Hepatocyte (in vitro differentiated cells): ENCODE measurements at regions not wholly inside any gene's neighbourhood (a gene's known extent, or its start where the extent isn't known, plus 50 kb on each side); places are given as distances from the start of the nearest gene placed in this dataset.
A peak's percentile ranks its signal among the peaks of the same experiment; 100 is the strongest.

Experiments used
- DNase-seq: peaks from one replicate; pipeline ENCODE4 v3.0.0-alpha.2; 2016; ENCODE audit warnings: low spot score
- H2AFZ ChIP-seq: fragments of 200-600 bp; sonication (generic); 2 replicates; pipeline ENCODE4 v1.6.0; 2016; ENCODE audit warnings: antibody characterized with exemption, mild to moderate bottlenecking
- H3K27ac ChIP-seq: fragments of 200-600 bp; sonication (generic); 2 replicates; pipeline ENCODE4 v1.5.1; 2016; ENCODE audit warnings: mild to moderate bottlenecking
- H3K27me3 ChIP-seq: fragments of 200-600 bp; sonication (generic); 2 replicates; pipeline ENCODE4 v1.6.1; 2016
- H3K36me3 ChIP-seq: fragments of 200-600 bp; sonication (generic); replicated peaks from 2 replicates; pipeline ENCODE4 v1.5.1; 2016; ENCODE audit warnings: low read depth; ENCODE audit not compliant: insufficient read depth
- H3K4me1 ChIP-seq: fragments of 200-600 bp; sonication (generic); 2 replicates; pipeline ENCODE4 v1.5.1; 2016; ENCODE audit warnings: mild to moderate bottlenecking, moderate library complexity; ENCODE audit not compliant: insufficient read depth
- H3K4me2 ChIP-seq: fragments of 200-600 bp; sonication (generic); 2 replicates; pipeline ENCODE4 v1.6.0; 2016
- H3K4me3 ChIP-seq: fragments of 200-600 bp; sonication (generic); 2 replicates; pipeline ENCODE4 v1.5.1; 2016; ENCODE audit warnings: mild to moderate bottlenecking
- H3K79me2 ChIP-seq: fragments of 200-600 bp; sonication (generic); 2 replicates; pipeline ENCODE4 v1.6.0; 2017; ENCODE audit warnings: mild to moderate bottlenecking
- H3K9me2 ChIP-seq: fragments of 200-600 bp; sonication (generic); replicated peaks from 2 replicates; pipeline ENCODE4 v1.6.0; 2017; ENCODE audit warnings: mild to moderate bottlenecking; ENCODE audit not compliant: insufficient read depth
- H3K9me3 ChIP-seq: fragments of 200-600 bp; sonication (generic); 2 replicates; pipeline ENCODE4 v1.5.1; 2016; ENCODE audit warnings: low read depth, mild to moderate bottlenecking
- H4K20me1 ChIP-seq: fragments of 200-600 bp; sonication (generic); 2 replicates; pipeline ENCODE4 v1.6.0; 2016; ENCODE audit warnings: mild to moderate bottlenecking; ENCODE audit not compliant: insufficient read depth, poor library complexity, severe bottlenecking
- CTCF ChIP-seq: fragments of 200-600 bp; sonication (generic); IDR thresholded peaks from 2 replicates; pipeline ENCODE4 v1.5.1; 2016; ENCODE audit warnings: antibody characterized with exemption, mild to moderate bottlenecking; ENCODE audit not compliant: poor library complexity
- EZH2 ChIP-seq: fragments of 200-600 bp; sonication (generic); IDR thresholded peaks from 2 replicates; pipeline ENCODE4 v1.6.1; 2016; ENCODE audit warnings: antibody characterized with exemption, mild to moderate bottlenecking, borderline replicate concordance
- EZH2phosphoT487 ChIP-seq: fragments of 200-600 bp; sonication (generic); IDR thresholded peaks from one replicate; pipeline ENCODE4 v1.6.1; 2018; ENCODE audit warnings: antibody characterized with exemption, mild to moderate bottlenecking, low read depth, moderate library complexity; ENCODE audit not compliant: unreplicated experiment, severe bottlenecking
- WGBS: methylation state at CpG from one replicate; pipeline ENCODE4 v1.1.6; 2016; ENCODE audit warnings: low lambda C conversion rate; ENCODE audit errors: missing lambda C conversion rate; 5-methylcytosine and 5-hydroxymethylcytosine counted together

DNA sequence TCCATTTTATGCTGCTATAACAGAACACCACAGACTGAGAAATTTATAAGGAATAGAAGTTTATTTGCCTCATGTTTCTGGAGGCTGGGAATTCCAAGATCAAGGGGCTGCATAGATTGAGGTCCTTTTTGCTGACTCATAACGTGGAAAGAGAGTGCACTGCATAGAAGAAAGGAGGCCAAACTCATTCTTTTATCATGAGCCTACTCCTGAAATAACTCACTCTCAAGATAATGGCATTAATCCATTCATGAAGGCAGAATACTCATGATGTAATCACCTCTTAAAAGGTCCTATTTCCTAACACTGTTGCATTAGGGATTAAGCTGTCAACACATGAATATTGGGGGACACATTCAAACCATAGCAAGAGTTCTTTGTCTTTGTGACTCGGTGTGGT lies 60.0 kb upstream of the FBXO33 start:
- Histone ChIP-seq H3K27ac (no peak overlapping the region), H3K27me3 (no peaks in the 10 kb centered on the region), H3K4me1 (peaks cover 6% of the 10 kb centered on the region), H4K20me1 (no peaks in the 10 kb centered on the region), H2AFZ (no peak overlapping the region), H3K36me3 (no peaks in the 10 kb centered on the region), H3K9me2 (no peaks in the 10 kb centered on the region), H3K4me3 (no peak overlapping the region), H3K4me2 (no peak overlapping the region), H3K9me3 (no peaks in the 10 kb centered on the region), H3K79me2 (no peaks in the 10 kb centered on the region)
- DNase-seq: no peak
- TF ChIP-seq CTCF: no peak
- TF ChIP-seq EZH2phosphoT487: no peak
- no peak for TF ChIP-seq EZH2
- 63% methylated on average over 2 of the region's 2 CpGs for WGBS

GRCh38 chr14:39491134-39491571 lies 58.9 kb upstream of the FBXO33 start:
- Histone ChIP-seq H3K9me2 (no peaks in the 10 kb centered on the region), H4K20me1 (no peaks in the 10 kb centered on the region), H3K79me2 (no peaks in the 10 kb centered on the region), H2AFZ (no peak overlapping the region), H3K27me3 (no peaks in the 10 kb centered on the region), H3K27ac (no peak overlapping the region), H3K4me2 (no peak overlapping the region), H3K4me3 (no peak overlapping the region), H3K9me3 (no peaks in the 10 kb centered on the region), H3K4me1 (peaks cover 6% of the 10 kb centered on the region), H3K36me3 (no peaks in the 10 kb centered on the region)
- WGBS: 14% methylated on average over 3 of the region's 3 CpGs
- peak; percentile 63 for DNase-seq
- TF ChIP-seq CTCF (peak; percentile 63), EZH2 (no peak), EZH2phosphoT487 (no peak)

GRCh38 chr14:39488600-39488999 lies 56.4 kb upstream of the FBXO33 start:
- peak; percentile 13 for DNase-seq
- H3K79me2 ChIP-seq: no peaks in the 10 kb centered on the region
- H3K27ac ChIP-seq: no peak overlapping the region
- H3K4me3 ChIP-seq: no peak overlapping the region
- no peak overlapping the region for H3K4me2 ChIP-seq
- 71% methylated on average over 1 of the region's 1 CpG for WGBS
- H3K9me3 ChIP-seq: no peaks in the 10 kb centered on the region
- H3K9me2 ChIP-seq: no peaks in the 10 kb centered on the region
- TF ChIP-seq EZH2phosphoT487 (no peak), CTCF (no peak)
- H3K4me1 ChIP-seq: peaks cover 6% of the 10 kb centered on the region
- no peaks in the 10 kb centered on the region for H4K20me1 ChIP-seq
- no peaks in the 10 kb centered on the region for H3K36me3 ChIP-seq
- H3K27me3 ChIP-seq: no peaks in the 10 kb centered on the region
- H2AFZ ChIP-seq: no peak overlapping the region

DNA sequence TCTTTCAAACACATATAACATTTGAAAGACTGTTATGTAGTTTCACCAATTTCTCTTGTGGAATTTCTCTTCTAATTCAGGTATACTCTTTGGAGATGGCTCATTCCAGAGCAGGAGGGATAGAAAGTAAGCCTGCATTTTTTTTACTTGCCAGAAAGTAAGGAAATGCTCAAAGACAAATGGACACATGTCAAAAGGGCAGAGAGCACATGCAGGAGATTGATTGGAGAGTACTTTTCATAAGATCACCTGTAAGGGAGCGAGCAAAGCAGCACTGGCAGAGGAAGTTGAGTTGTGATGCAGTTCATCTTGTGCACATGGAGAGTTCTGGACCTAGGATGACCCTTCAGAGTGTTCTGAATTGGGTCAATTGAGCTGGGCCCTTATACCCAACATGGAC lies 51.4 kb upstream of the FBXO33 start:
- Histone ChIP-seq H2AFZ (no peak overlapping the region), H3K4me1 (no peaks in the 10 kb centered on the region), H3K9me2 (no peaks in the 10 kb centered on the region), H3K9me3 (no peaks in the 10 kb centered on the region), H3K27ac (no peak overlapping the region), H3K4me2 (no peak overlapping the region), H3K36me3 (no peaks in the 10 kb centered on the region), H3K27me3 (no peaks in the 10 kb centered on the region), H3K4me3 (no peak overlapping the region), H4K20me1 (no peaks in the 10 kb centered on the region), H3K79me2 (no peaks in the 10 kb centered on the region)
- DNase-seq: no peak
- 89% methylated on average over 1 of the region's 1 CpG for WGBS
- TF ChIP-seq EZH2phosphoT487 (no peak), CTCF (no peak), EZH2 (no peak)
